A673 (cell line): ENCODE measurements at regions not wholly inside any gene's neighbourhood (a gene's known extent, or its start where the extent isn't known, plus 50 kb on each side); places are given as distances from the start of the nearest gene placed in this dataset.

Experiments used
- BruUV-seq: library from RNA; stranded (reverse); fragments of 400-500 nt; replicated peaks from 2 replicates; lab custom pipeline; 2021; lab: Mats Ljungman, UMichigan
- CTCF ChIA-PET: fragments of 300-600 bp; sonication (Branson Sonifier 250); formaldehyde crosslinking; loops from one replicate; lab custom pipeline; 2022; ENCODE audit warnings: antibody characterized with exemption; lab: Charles Lee
- POLR2A ChIA-PET: fragments of 300-600 bp; sonication (Branson Sonifier 250); formaldehyde crosslinking; loops from one replicate; lab custom pipeline; 2022; ENCODE audit warnings: antibody characterized with exemption; ENCODE audit not compliant: low non-redundant PET; lab: Charles Lee
- DNase-seq: peaks from one replicate; pipeline ENCODE4 v3.0.0-alpha.2; 2015; ENCODE audit warnings: low spot score
- H3K27ac ChIP-seq: fragments of 200-600 bp; sonication (generic); 2 replicates; pipeline ENCODE4 v1.5.1; 2016; ENCODE audit warnings: mixed run types, low read depth, mild to moderate bottlenecking, mixed read lengths, antibody characterized with exemption, low read length; ENCODE audit not compliant: poor library complexity, severe bottlenecking
- H3K27me3 ChIP-seq: fragments of 200-600 bp; sonication (generic); replicated peaks from 2 replicates; pipeline ENCODE4 v1.6.1; 2017; ENCODE audit warnings: mixed run types, low read depth, mild to moderate bottlenecking, mixed read lengths, antibody characterized with exemption, low read length; ENCODE audit not compliant: insufficient read depth, poor library complexity
- H3K36me3 ChIP-seq: fragments of 200-600 bp; sonication (generic); 2 replicates; pipeline ENCODE4 v1.6.1; 2016; ENCODE audit warnings: mixed run types, mild to moderate bottlenecking, mixed read lengths, antibody characterized with exemption, low read length; ENCODE audit not compliant: insufficient read depth, poor library complexity, severe bottlenecking
- H3K4me1 ChIP-seq: fragments of 200-600 bp; sonication (generic); 2 replicates; pipeline ENCODE4 v1.6.1; 2017; ENCODE audit warnings: mixed run types, mild to moderate bottlenecking, mixed read lengths, antibody characterized with exemption, low read length; ENCODE audit not compliant: insufficient read depth, poor library complexity, severe bottlenecking
- H3K4me3 ChIP-seq: fragments of 200-600 bp; sonication (generic); 2 replicates; pipeline ENCODE4 v1.5.1; 2016; ENCODE audit warnings: low read depth, mixed run types, mild to moderate bottlenecking, mixed read lengths, low read length; ENCODE audit not compliant: poor library complexity, severe bottlenecking
- H3K9me3 ChIP-seq: fragments of 200-600 bp; sonication (generic); 2 replicates; pipeline ENCODE4 v1.6.1; 2016; ENCODE audit warnings: mixed run types, low read depth, mild to moderate bottlenecking, mixed read lengths, antibody characterized with exemption, low read length; ENCODE audit not compliant: poor library complexity, severe bottlenecking
- CTCF ChIP-seq: fragments of 300-800, 200-600 bp; sonication (generic); conservative IDR thresholded peaks from 2 replicates; pipeline ENCODE4 v1.5.1; 2017; ENCODE audit warnings: low read depth, mild to moderate bottlenecking, antibody characterized with exemption, low read length, moderate library complexity, mixed read lengths
- EZH2 ChIP-seq: fragments of 200-600 bp; sonication (generic); IDR thresholded peaks from 2 replicates; pipeline ENCODE4 v1.6.1; 2017; ENCODE audit warnings: borderline replicate concordance, low read depth, mild to moderate bottlenecking, mixed read lengths, antibody characterized with exemption, low read length; ENCODE audit not compliant: poor library complexity, severe bottlenecking
- intact Hi-C: fragments of 100-400 bp; cut with micrococcal nuclease; formaldehyde crosslinking; loops from one replicate; pipeline ENCODE4 v1.10.0; 2022; ENCODE audit not compliant: unreplicated experiment

- peaks cover 13% of the 10 kb centered on the region for H3K4me1 ChIP-seq
- H3K27ac ChIP-seq: no peak overlapping the region
- no peak for DNase-seq
- intact Hi-C loops: no loop called here
- no peak overlapping the region for H3K4me3 ChIP-seq
- no peaks in the 10 kb centered on the region for H3K9me3 ChIP-seq
- no TSS peak for BruUV-seq
- TF ChIP-seq CTCF: no peak
- no peak for TF ChIP-seq EZH2
- POLR2A ChIA-PET: no interaction called here
- H3K27me3 ChIP-seq: no peaks in the 10 kb centered on the region
- H3K36me3 ChIP-seq: no peaks in the 10 kb centered on the region
- CTCF ChIA-PET: no interaction called here
Measured at GRCh38 chr15:37794947-37795346, 139.5 kb upstream of the TMCO5A start.

GRCh38 chr15:37801529-37801928 is 132.9 kb upstream of the TMCO5A start:
- Histone ChIP-seq H3K27me3 (no peaks in the 10 kb centered on the region), H3K9me3 (no peaks in the 10 kb centered on the region), H3K4me3 (no peak overlapping the region), H3K4me1 (no peaks in the 10 kb centered on the region), H3K36me3 (no peaks in the 10 kb centered on the region), H3K27ac (no peak overlapping the region)
- ChIA-PET CTCF (no interaction called here), POLR2A (no interaction called here)
- intact Hi-C loops: no loop called here
- DNase-seq: no peak
- no TSS peak for BruUV-seq
- no peak for TF ChIP-seq CTCF
- TF ChIP-seq EZH2: no peak

- no peak for DNase-seq
- BruUV-seq: no TSS peak
- no peak overlapping the region for H3K4me3 ChIP-seq
- ChIA-PET POLR2A (no interaction called here), CTCF (no interaction called here)
- H3K36me3 ChIP-seq: no peaks in the 10 kb centered on the region
- TF ChIP-seq EZH2 (no peak), CTCF (no peak)
- no peaks in the 10 kb centered on the region for H3K4me1 ChIP-seq
- intact Hi-C loops: no loop called here
- H3K9me3 ChIP-seq: no peaks in the 10 kb centered on the region
- H3K27ac ChIP-seq: no peak overlapping the region
- no peaks in the 10 kb centered on the region for H3K27me3 ChIP-seq
Measured at GRCh38 chr15:37806808-37807207, 127.6 kb upstream of the TMCO5A start.

- H3K27ac ChIP-seq: no peak overlapping the region
- H3K9me3 ChIP-seq: no peaks in the 10 kb centered on the region
- no TSS peak for BruUV-seq
- no peak for TF ChIP-seq EZH2
- TF ChIP-seq CTCF: no peak
- intact Hi-C loops: no loop called here
- no peak for DNase-seq
- H3K4me1 ChIP-seq: no peaks in the 10 kb centered on the region
- ChIA-PET POLR2A (no interaction called here), CTCF (no interaction called here)
- no peak overlapping the region for H3K4me3 ChIP-seq
- no peaks in the 10 kb centered on the region for H3K36me3 ChIP-seq
- H3K27me3 ChIP-seq: no peaks in the 10 kb centered on the region
Measured at GRCh38 chr15:37810381-37810780, 124.1 kb upstream of the TMCO5A start.
